MM.1S (cell line): ENCODE measurements at regions not wholly inside any gene's neighbourhood (a gene's known extent, or its start where the extent isn't known, plus 50 kb on each side); places are given as distances from the start of the nearest gene placed in this dataset.

Experiments used
- DNase-seq: peaks from one replicate; pipeline ENCODE4 v3.0.0-alpha.2; 2015
- H2AFZ ChIP-seq: fragments of 300-600 bp; sonication (generic); 2 replicates; pipeline ENCODE4 v1.6.0; 2016; ENCODE audit warnings: antibody characterized with exemption, low read length
- H3F3A ChIP-seq: fragments of 300-600 bp; sonication (generic); 2 replicates; pipeline ENCODE4 v1.6.1; 2016; ENCODE audit warnings: mild to moderate bottlenecking, antibody characterized with exemption, low read length, moderate library complexity, mixed read lengths; ENCODE audit not compliant: insufficient read depth
- H3K27ac ChIP-seq: fragments of 300-600 bp; sonication (generic); 2 replicates; pipeline ENCODE4 v1.5.1; 2016; ENCODE audit warnings: mild to moderate bottlenecking, low read length
- H3K27me3 ChIP-seq: fragments of 300-600 bp; sonication (generic); replicated peaks from 2 replicates; pipeline ENCODE4 v1.6.0; 2016; ENCODE audit warnings: low read length; ENCODE audit not compliant: insufficient read depth
- H3K36me3 ChIP-seq: fragments of 300-600 bp; sonication (generic); replicated peaks from 2 replicates; pipeline ENCODE4 v1.6.1; 2016; ENCODE audit warnings: mild to moderate bottlenecking, low read length, mixed read lengths; ENCODE audit not compliant: insufficient read depth
- H3K4me1 ChIP-seq: fragments of 300-600 bp; sonication (generic); 2 replicates; pipeline ENCODE4 v1.6.1; 2016; ENCODE audit warnings: low read length, mixed read lengths
- H3K4me2 ChIP-seq: fragments of 300-600 bp; sonication (generic); 2 replicates; pipeline ENCODE4 v1.6.0; 2016; ENCODE audit warnings: low read depth, low read length
- H3K4me3 ChIP-seq: fragments of 300-600 bp; sonication (generic); 2 replicates; pipeline ENCODE4 v1.5.1; 2016; ENCODE audit warnings: low read length, mixed read lengths
- H3K79me2 ChIP-seq: fragments of 300-600 bp; sonication (generic); 2 replicates; pipeline ENCODE4 v1.6.1; 2016; ENCODE audit warnings: mixed run types, low read length, mixed read lengths
- H3K9ac ChIP-seq: fragments of 300-600 bp; sonication (generic); 2 replicates; pipeline ENCODE4 v1.6.1; 2016; ENCODE audit warnings: low read length, mixed read lengths
- H3K9me2 ChIP-seq: fragments of 300-600 bp; sonication (generic); replicated peaks from 2 replicates; pipeline ENCODE4 v1.6.1; 2016; ENCODE audit warnings: mild to moderate bottlenecking, low read length, mixed read lengths; ENCODE audit not compliant: insufficient read depth
- H3K9me3 ChIP-seq: fragments of 300-600 bp; sonication (generic); replicated peaks from 2 replicates; pipeline ENCODE4 v1.6.1; 2016; ENCODE audit warnings: mild to moderate bottlenecking, low read length, mixed read lengths; ENCODE audit not compliant: insufficient read depth
- H4K20me1 ChIP-seq: fragments of 300-600 bp; sonication (generic); 2 replicates; pipeline ENCODE4 v1.6.1; 2016; ENCODE audit warnings: mild to moderate bottlenecking, low read length, moderate library complexity, mixed read lengths; ENCODE audit not compliant: insufficient read depth
- EZH2 ChIP-seq: fragments of 300-600 bp; sonication (generic); optimal IDR thresholded peaks from 2 replicates; pipeline ENCODE3; 2017; ENCODE audit warnings: low read depth, mild to moderate bottlenecking, antibody characterized with exemption, low read length, mixed read lengths
- EZH2phosphoT487 ChIP-seq: fragments of 300-600 bp; sonication (generic); IDR thresholded peaks from 2 replicates; pipeline ENCODE4 v1.6.1; 2018; ENCODE audit warnings: antibody characterized with exemption, low read length
- TF ChIP-seq, protein P1 (sequence below): fragments of 300-600 bp; sonication (generic); IDR thresholded peaks from 2 replicates; pipeline ENCODE4 v1.5.1; 2016; ENCODE audit warnings: antibody characterized with exemption, low read length, mixed read lengths

DNA sequence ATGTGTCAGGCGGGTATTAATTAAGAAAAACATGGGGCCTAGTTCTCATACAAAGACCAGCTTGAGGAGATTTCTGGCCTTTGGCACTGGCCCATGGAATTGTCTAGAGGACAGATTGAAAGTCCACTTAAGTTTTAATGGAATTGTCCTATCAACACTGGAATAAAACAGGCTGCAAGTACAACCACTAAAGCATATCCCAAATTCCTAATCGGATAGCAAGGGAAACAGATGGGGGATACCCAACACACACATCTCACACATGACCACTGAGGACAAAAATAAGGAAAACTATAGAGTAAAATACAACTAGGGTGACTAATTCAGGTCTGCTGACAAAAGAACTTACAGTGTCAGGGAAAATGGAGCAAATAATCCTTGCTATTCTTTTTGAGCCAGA is 167.8 kb downstream of the GASK1B start:
- Histone ChIP-seq H3K4me1 (no peaks in the 10 kb centered on the region), H3K4me3 (no peak overlapping the region), H3K27me3 (no peaks in the 10 kb centered on the region), H3K79me2 (no peaks in the 10 kb centered on the region), H3K9me3 (no peaks in the 10 kb centered on the region), H3K4me2 (no peak overlapping the region), H3K9ac (no peak overlapping the region), H3K9me2 (no peaks in the 10 kb centered on the region), H2AFZ (no peak overlapping the region), H3F3A (no peaks in the 10 kb centered on the region), H3K36me3 (no peaks in the 10 kb centered on the region), H4K20me1 (no peaks in the 10 kb centered on the region), H3K27ac (no peak overlapping the region)
- TF ChIP-seq EZH2phosphoT487 (no peak), EZH2 (no peak)
- TF ChIP-seq, protein P1, sequence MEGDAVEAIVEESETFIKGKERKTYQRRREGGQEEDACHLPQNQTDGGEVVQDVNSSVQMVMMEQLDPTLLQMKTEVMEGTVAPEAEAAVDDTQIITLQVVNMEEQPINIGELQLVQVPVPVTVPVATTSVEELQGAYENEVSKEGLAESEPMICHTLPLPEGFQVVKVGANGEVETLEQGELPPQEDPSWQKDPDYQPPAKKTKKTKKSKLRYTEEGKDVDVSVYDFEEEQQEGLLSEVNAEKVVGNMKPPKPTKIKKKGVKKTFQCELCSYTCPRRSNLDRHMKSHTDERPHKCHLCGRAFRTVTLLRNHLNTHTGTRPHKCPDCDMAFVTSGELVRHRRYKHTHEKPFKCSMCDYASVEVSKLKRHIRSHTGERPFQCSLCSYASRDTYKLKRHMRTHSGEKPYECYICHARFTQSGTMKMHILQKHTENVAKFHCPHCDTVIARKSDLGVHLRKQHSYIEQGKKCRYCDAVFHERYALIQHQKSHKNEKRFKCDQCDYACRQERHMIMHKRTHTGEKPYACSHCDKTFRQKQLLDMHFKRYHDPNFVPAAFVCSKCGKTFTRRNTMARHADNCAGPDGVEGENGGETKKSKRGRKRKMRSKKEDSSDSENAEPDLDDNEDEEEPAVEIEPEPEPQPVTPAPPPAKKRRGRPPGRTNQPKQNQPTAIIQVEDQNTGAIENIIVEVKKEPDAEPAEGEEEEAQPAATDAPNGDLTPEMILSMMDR: no peak
- no peak for DNase-seq

DNA sequence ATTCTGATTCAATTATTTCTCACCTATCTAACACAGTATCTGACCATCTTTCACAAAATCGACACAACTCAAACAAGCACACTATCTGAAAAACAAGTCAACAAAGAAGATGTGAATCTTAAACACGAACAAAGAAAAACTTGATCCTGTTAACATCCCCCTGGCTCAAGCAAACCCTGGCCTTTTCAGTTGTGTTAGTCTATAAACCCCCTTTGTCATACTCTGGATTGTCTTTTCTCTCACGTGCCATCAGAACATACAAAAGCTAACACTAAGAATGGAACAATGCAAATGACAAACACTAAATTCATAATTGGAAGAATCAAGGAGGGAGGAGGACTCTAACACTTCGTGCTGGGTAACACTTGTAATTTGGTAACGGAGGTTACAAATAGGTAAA is 168.7 kb downstream of the GASK1B start:
- TF ChIP-seq, protein P1: no peak
- TF ChIP-seq EZH2phosphoT487: no peak
- TF ChIP-seq EZH2: no peak
- H3K4me1 ChIP-seq: no peaks in the 10 kb centered on the region
- H3K27ac ChIP-seq: no peak overlapping the region

DNA sequence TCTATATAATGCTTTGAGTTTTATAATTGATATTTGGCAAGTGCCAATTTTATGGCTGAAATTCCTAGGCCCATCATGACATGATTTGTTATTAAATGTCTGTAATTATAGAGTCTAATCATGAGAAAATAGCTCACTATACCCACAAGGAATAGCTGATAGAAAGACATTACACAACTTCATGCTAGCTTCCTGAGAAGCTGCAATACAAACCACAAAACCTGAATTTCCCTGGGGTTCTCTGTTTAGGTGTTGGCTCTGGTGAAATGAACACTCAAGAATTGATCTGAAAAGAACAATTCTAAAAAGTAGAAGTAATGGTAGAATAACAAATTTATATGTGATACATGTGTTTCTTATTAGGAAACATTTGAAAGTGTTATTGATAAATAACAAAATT is 169.6 kb downstream of the GASK1B start:
- H3K27me3 ChIP-seq: no peaks in the 10 kb centered on the region
- no peaks in the 10 kb centered on the region for H3K79me2 ChIP-seq
- no peaks in the 10 kb centered on the region for H3K36me3 ChIP-seq
- H4K20me1 ChIP-seq: no peaks in the 10 kb centered on the region
- no peak overlapping the region for H3K27ac ChIP-seq
- H3K9me3 ChIP-seq: no peaks in the 10 kb centered on the region
- no peak overlapping the region for H3K9ac ChIP-seq
- H3K9me2 ChIP-seq: no peaks in the 10 kb centered on the region
- no peak overlapping the region for H2AFZ ChIP-seq
- no peaks in the 10 kb centered on the region for H3K4me1 ChIP-seq
- no peak for DNase-seq
- H3K4me3 ChIP-seq: no peak overlapping the region
- TF ChIP-seq EZH2 (no peak), EZH2phosphoT487 (no peak)
- TF ChIP-seq, protein P1: no peak
- H3F3A ChIP-seq: no peaks in the 10 kb centered on the region
- no peak overlapping the region for H3K4me2 ChIP-seq

More for the DNA sequence above, 168.7 kb downstream of the GASK1B start:
- no peaks in the 10 kb centered on the region for H3K9me3 ChIP-seq
- no peaks in the 10 kb centered on the region for H3F3A ChIP-seq
- no peaks in the 10 kb centered on the region for H3K36me3 ChIP-seq
- H3K27me3 ChIP-seq: no peaks in the 10 kb centered on the region
- H3K9ac ChIP-seq: no peak overlapping the region
- H3K4me2 ChIP-seq: no peak overlapping the region
- no peak for DNase-seq
- no peaks in the 10 kb centered on the region for H3K79me2 ChIP-seq
- no peaks in the 10 kb centered on the region for H3K9me2 ChIP-seq
- no peak overlapping the region for H2AFZ ChIP-seq
- H4K20me1 ChIP-seq: no peaks in the 10 kb centered on the region
- no peak overlapping the region for H3K4me3 ChIP-seq
